ENCODE measurements at regions not wholly inside any gene's neighbourhood (a gene's known extent, or its start where the extent isn't known, plus 50 kb on each side); places are given as distances from the start of the nearest gene placed in this dataset.

- TF ChIP-seq, protein P1, sequence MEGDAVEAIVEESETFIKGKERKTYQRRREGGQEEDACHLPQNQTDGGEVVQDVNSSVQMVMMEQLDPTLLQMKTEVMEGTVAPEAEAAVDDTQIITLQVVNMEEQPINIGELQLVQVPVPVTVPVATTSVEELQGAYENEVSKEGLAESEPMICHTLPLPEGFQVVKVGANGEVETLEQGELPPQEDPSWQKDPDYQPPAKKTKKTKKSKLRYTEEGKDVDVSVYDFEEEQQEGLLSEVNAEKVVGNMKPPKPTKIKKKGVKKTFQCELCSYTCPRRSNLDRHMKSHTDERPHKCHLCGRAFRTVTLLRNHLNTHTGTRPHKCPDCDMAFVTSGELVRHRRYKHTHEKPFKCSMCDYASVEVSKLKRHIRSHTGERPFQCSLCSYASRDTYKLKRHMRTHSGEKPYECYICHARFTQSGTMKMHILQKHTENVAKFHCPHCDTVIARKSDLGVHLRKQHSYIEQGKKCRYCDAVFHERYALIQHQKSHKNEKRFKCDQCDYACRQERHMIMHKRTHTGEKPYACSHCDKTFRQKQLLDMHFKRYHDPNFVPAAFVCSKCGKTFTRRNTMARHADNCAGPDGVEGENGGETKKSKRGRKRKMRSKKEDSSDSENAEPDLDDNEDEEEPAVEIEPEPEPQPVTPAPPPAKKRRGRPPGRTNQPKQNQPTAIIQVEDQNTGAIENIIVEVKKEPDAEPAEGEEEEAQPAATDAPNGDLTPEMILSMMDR (IDR thresholded peaks at IDR 0.05) = no peak
- no peak for TF ChIP-seq ZFX (IDR thresholded peaks at IDR 0.05; ENCODE audit: borderline replicate concordance)
These were observed 406.2 kb upstream of the IRX4 start for GRCh38 chr5:2288968-2289367.
